ENCODE measurements at regions not wholly inside any gene's neighbourhood (a gene's known extent, or its start where the extent isn't known, plus 50 kb on each side); places are given as distances from the start of the nearest gene placed in this dataset.

GRCh38 chr2:226605642-226606041, 194.0 kb downstream of the IRS1 start:
- no peak overlapping the region for H3K27ac ChIP-seq (ENCODE audit: low read depth, low read length, poor library complexity, severe bottlenecking)
- H3K27me3 ChIP-seq (replicated peaks; ENCODE audit: insufficient read depth, low read depth, low read length, poor library complexity) = no peaks in the 10 kb centered on the region
- H3K4me3 ChIP-seq (ENCODE audit: low read depth, low read length, poor library complexity, severe bottlenecking) = no peak overlapping the region
- POLR2A ChIA-PET (ENCODE audit: low non-redundant PET) = no interaction called here
- no peaks in the 10 kb centered on the region for H3K9me3 ChIP-seq (ENCODE audit: low read depth, low read length, poor library complexity, severe bottlenecking)
- TF ChIP-seq EZH2 (IDR thresholded peaks at IDR 0.05; ENCODE audit: borderline replicate concordance, low read depth, low read length, poor library complexity, severe bottlenecking) = no peak
- TF ChIP-seq CTCF (conservative IDR thresholded peaks at IDR 0.05; ENCODE audit: low read depth, low read length) = no peak
- BruUV-seq (replicated peaks) = no TSS peak
- intact Hi-C loops (cut with micrococcal nuclease; ENCODE audit: unreplicated experiment) = no loop called here
- DNase-seq (ENCODE audit: low spot score) = no peak
- H3K36me3 ChIP-seq (ENCODE audit: insufficient read depth, low read length, poor library complexity, severe bottlenecking) = no peaks in the 10 kb centered on the region
- CTCF ChIA-PET = no interaction called here
- H3K4me1 ChIP-seq (ENCODE audit: insufficient read depth, low read length, poor library complexity, severe bottlenecking) = no peaks in the 10 kb centered on the region

DNA sequence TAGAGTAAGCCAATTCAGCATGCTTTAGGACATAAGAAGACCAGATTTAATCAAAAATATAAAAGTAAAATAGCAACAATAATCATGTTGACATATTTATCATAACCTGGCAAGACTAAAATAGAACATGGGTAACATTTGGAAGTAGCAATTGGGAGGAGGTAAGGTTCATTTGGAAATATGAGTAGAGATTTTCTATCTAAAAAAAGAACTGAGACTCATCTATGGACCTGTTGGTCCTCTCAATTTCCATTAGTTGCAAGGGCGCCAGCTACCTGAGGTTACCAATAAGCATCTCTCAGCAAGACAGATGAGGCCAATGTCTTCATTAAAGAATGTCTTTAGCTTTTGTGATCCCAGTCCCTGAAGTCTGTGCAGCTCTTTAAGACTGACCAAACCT, 196.0 kb downstream of the IRS1 start:
- no peaks in the 10 kb centered on the region for H3K9me3 ChIP-seq (ENCODE audit: low read depth, low read length, poor library complexity, severe bottlenecking)
- no peaks in the 10 kb centered on the region for H3K36me3 ChIP-seq (ENCODE audit: insufficient read depth, low read length, poor library complexity, severe bottlenecking)
- no peaks in the 10 kb centered on the region for H3K27me3 ChIP-seq (replicated peaks; ENCODE audit: insufficient read depth, low read depth, low read length, poor library complexity)
- ChIA-PET CTCF (no interaction called here), POLR2A (ENCODE audit: low non-redundant PET) (no interaction called here)
- intact Hi-C loops (cut with micrococcal nuclease; ENCODE audit: unreplicated experiment) = no loop called here
- H3K4me1 ChIP-seq (ENCODE audit: insufficient read depth, low read length, poor library complexity, severe bottlenecking) = no peaks in the 10 kb centered on the region
- H3K27ac ChIP-seq (ENCODE audit: low read depth, low read length, poor library complexity, severe bottlenecking) = no peak overlapping the region
- no peak overlapping the region for H3K4me3 ChIP-seq (ENCODE audit: low read depth, low read length, poor library complexity, severe bottlenecking)
- TF ChIP-seq EZH2 (IDR thresholded peaks at IDR 0.05; ENCODE audit: borderline replicate concordance, low read depth, low read length, poor library complexity, severe bottlenecking) (no peak), CTCF (conservative IDR thresholded peaks at IDR 0.05; ENCODE audit: low read depth, low read length) (no peak)
- BruUV-seq (replicated peaks) = no TSS peak
- no peak for DNase-seq (ENCODE audit: low spot score)

DNA sequence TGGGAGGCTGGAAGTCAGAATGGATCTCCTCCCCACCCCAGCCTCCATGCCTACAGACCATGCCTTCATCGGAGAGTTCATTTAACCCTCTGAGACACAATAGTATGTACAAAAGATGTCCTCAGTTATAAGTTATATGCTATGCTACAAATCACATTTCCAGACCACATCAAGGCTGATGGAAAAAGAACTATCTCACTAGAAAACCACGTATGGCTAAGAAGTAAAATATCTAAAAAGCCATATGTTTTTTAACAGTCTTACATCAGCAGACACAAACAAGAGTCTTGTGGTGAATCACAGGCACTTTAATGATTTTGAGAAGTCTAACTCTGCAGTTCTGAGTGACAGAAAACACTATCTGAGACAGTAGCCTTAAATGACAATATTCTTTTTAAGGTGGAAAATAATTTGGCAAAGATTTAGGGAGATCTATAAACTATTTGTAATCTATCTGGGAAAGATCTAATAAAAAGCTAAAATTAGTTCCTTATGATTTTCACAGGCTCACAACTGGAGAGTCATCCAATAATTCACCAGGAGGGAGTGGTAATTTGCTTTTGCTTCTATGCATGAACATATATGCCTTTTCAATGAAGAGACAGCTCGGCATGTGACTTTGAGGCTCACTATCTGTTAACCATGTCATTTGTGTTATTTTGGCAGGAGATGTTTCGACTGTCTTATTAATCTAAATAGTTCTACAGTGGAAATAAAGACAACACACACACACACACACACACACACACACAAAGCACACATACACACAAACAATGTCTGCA, 197.5 kb downstream of the IRS1 start:
- no peak overlapping the region for H3K27ac ChIP-seq (ENCODE audit: low read depth, low read length, poor library complexity, severe bottlenecking)

More for the DNA sequence above, 197.5 kb downstream of the IRS1 start:
- ChIA-PET POLR2A (ENCODE audit: low non-redundant PET) (no interaction called here), CTCF (no interaction called here)
- H3K27me3 ChIP-seq (replicated peaks; ENCODE audit: insufficient read depth, low read depth, low read length, poor library complexity) = no peaks in the 10 kb centered on the region
- TF ChIP-seq EZH2 (IDR thresholded peaks at IDR 0.05; ENCODE audit: borderline replicate concordance, low read depth, low read length, poor library complexity, severe bottlenecking) = no peak
- TF ChIP-seq CTCF (conservative IDR thresholded peaks at IDR 0.05; ENCODE audit: low read depth, low read length) = no peak
- BruUV-seq (replicated peaks) = no TSS peak
- no peak overlapping the region for H3K4me3 ChIP-seq (ENCODE audit: low read depth, low read length, poor library complexity, severe bottlenecking)
- no peak for DNase-seq (ENCODE audit: low spot score)
- H3K9me3 ChIP-seq (ENCODE audit: low read depth, low read length, poor library complexity, severe bottlenecking) = no peaks in the 10 kb centered on the region
- intact Hi-C loops (cut with micrococcal nuclease; ENCODE audit: unreplicated experiment) = no loop called here
- no peaks in the 10 kb centered on the region for H3K36me3 ChIP-seq (ENCODE audit: insufficient read depth, low read length, poor library complexity, severe bottlenecking)
- H3K4me1 ChIP-seq (ENCODE audit: insufficient read depth, low read length, poor library complexity, severe bottlenecking) = no peaks in the 10 kb centered on the region

Data from A673 (cell line).